ENCODE measurements at regions not wholly inside any gene's neighbourhood (a gene's known extent, or its start where the extent isn't known, plus 50 kb on each side); places are given as distances from the start of the nearest gene placed in this dataset.
"Not testable (repeated sequence)": the region's sequence is repeated elsewhere in the genome, so short reads cannot be mapped to it uniquely, and the experiment has no call there.

DNA sequence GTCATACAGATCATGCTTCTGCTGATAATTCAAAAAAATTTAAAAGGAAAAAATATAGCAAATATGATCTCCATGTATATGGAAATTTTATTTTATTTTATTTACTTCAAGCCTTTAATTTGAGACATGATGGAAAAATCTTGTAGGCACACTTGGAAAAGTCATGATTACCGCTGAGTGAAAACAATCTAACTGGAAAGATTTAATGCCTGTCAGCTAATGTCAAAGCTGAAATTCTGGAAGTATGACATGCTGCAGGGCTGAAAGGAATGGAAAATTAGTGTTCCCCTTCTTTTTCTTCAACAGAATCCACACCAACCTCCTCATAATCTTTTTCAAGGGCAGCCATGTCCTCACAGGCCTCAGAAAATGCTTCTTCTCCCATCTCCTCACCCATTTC lies 58.2 kb downstream of the RPRM start:
- DNase-seq: no peak

GRCh38 chr2:153417077-153417476 lies 61.5 kb downstream of the RPRM start:
- DNase-seq: no peak

DNA sequence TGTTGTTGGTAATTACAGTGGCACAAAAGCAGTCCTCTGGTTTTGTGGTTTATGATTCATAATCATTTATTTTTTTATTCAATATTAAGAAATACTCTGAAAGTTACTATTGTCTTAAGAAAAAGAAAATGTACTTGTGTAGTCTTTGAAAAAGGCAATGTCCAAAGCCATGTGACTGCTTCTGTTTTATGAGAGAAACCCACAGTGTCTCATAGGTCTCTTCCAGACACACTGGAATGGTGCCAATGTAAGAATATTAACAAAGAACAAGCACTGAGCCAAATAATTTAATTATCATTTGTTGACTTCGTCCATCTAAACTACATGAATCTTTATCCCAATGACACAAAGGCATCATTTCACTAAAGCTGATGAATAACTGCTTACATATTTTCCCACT lies 62.5 kb downstream of the RPRM start:
- DNase-seq: no peak

- no peak for DNase-seq
Observed at GRCh38 chr2:153408710-153409385, 69.7 kb downstream of the RPRM start.

GRCh38 chr2:153405196-153405595 lies 73.4 kb downstream of the RPRM start:
- no peak for DNase-seq

- no peak for DNase-seq
Observed at GRCh38 chr2:153404792-153405191, 73.8 kb downstream of the RPRM start.

DNA sequence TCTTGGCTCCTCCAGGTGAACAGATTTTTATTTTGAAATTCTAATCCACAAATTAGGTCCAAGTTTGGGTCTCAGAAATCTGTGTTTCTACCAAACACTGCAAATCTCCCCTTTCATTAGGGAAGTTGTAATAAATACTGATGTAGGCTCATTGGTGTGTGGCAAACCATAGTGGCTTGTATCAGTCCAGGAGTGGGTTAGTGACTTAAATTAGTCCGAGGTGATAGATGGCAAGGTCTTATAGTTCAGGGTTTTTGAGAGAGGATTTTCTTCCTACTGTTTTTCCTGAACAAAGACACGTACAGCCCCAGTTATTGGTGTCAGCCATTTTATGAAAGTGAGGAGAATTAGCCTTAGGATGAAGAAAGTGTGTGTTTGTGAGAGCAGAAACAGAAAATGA lies 74.6 kb downstream of the RPRM start:
- no peak for DNase-seq

DNA sequence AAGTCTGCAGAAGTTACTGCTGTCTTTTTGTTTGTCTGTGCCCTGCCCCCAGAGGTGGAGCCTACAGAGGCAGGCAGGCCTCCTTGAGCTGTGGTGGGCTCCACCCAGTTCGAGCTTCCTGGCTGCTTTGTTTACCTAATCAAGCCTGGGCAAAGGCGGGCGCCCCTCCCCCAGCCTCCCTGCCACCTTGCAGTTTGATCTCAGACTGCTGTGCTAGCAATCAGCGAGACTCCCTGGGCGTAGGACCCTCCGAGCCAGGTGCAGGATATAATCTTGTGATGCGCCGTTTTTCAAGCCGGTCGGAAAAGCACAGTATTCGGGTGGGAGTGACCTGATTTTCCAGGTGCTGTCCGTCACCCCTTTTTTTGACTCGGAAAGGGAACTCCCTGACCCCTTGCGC lies 75.2 kb downstream of the RPRM start:
- DNase-seq: not testable (repeated sequence)

DNA sequence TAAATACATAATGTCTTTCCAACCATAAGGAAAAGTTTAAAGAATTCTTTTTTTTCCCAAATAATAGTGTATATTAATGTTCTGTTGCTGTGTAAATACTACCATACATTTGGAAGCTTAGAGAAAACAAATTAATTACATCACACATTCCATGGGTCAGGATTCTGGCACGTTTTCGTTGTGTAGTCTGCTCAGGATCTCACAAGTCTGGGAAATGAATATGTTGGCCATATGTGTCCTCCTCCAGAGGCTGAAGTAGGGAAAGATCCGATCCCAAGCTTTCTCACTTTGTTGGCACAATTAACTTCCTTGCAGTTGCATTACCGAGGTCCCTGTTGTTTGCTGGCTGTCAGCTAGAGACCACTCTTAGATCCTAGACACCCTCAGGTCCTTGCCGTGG lies 83.9 kb downstream of the RPRM start:
- DNase-seq: no peak

- DNase-seq: no peak
Observed at GRCh38 chr2:153394247-153394646, 84.3 kb downstream of the RPRM start.

- DNase-seq: no peak
Observed at GRCh38 chr2:153393518-153393917, 85.0 kb downstream of the RPRM start.

GRCh38 chr2:153391131-153391530 lies 87.4 kb downstream of the RPRM start:
- DNase-seq: no peak

DNA sequence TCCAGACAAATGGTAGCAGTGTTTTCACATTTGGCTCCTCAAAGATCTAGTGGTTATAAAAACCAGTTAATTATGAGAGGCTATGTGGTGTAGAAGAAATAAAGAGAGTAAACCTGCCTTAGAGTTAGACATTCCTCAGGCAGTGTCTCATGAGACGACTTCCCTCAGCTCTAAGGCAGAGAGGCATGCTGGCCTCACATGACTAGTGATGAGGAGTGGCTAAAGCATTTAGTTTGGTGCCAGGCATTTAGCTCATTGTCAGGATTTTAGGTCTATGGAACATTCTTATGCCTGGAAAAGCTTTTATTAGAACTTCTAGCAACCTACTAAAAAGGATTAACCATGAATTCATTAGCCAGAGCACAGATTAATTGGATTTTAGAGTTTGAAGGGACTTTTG lies 90.3 kb downstream of the RPRM start:
- no peak for DNase-seq

GRCh38 chr2:153387203-153387602 lies 91.4 kb downstream of the RPRM start:
- no peak for DNase-seq

- no peak for DNase-seq
Observed at GRCh38 chr2:153386481-153386897, 92.1 kb downstream of the RPRM start.

GRCh38 chr2:153373510-153374279 lies 104.9 kb downstream of the RPRM start:
- DNase-seq: no peak

DNA sequence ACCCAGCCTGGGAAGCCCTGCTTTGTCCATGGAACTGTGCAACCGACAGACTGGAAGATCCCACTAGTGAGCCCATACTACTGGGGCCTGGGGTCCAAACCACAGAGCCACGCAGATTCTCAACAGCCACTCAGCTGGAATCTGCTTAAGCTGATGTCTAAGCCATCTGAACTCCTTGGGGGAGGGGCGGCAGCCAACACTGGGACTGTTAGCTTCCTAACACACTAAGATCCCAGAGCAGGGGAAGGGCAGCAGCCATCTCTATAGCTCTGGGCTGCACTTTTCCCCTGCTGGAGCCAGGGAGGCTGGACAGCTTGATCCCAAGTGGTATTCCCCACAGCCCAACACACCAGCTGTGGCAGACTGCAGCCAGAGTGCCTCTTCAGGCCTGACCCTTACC lies 118.3 kb downstream of the RPRM start:
- DNase-seq: no peak

- no peak for DNase-seq
Observed at GRCh38 chr2:153354377-153354776, 124.2 kb downstream of the RPRM start.

DNA sequence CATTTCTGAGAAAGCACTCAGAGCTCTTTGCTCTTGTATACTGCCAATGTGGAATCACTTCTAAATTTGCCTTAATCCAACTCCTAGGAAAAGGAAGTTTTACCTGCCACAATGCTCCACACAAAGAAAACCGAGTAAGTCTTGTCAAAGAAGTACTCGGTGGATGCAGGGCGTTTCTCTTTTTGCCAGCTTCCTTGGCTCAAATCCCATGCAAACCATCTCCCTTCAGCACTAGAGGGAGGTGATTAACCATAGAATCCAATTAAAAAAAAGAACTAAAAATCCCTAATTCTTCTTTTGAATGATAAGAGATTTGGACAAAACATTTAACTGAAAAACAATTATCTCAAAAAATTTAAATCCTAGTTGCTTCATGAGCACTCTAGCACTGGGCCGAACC lies 129.0 kb downstream of the RPRM start:
- DNase-seq: no peak

DNA sequence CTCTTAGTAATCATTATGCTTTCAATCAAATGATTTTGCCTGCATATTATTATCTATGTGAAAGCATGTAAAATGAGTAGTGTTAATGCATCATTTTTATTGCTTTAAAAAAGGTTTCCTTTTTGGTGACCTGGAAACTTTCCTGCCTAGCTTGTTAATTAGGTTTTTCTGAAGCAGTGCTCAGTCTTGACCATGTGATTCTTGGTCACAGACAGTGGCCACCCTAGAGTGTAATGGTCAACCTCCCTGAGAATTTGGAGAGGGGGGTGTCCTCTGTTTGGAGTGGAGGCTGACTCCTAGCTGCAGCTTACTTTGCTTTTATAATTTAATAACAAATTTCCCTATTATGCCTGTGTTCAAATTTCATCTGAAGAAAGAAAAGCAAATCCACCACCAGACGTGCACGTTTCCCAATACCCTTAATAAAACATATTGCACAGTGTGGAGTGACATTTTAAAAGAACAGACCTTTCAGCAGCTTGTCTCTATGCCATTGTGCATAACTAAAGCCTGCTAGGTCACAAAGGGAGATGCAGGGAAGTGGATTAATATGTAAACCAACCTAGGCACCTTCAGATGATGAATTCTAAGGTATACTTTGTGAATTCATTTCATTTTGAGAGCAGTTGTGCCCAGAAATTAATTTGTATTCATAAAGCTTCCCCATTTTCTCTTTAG lies 130.6 kb downstream of the RPRM start:
- DNase-seq: no peak

GRCh38 chr2:153320879-153321278 lies 157.7 kb downstream of the RPRM start:
- no peak for DNase-seq

DNA sequence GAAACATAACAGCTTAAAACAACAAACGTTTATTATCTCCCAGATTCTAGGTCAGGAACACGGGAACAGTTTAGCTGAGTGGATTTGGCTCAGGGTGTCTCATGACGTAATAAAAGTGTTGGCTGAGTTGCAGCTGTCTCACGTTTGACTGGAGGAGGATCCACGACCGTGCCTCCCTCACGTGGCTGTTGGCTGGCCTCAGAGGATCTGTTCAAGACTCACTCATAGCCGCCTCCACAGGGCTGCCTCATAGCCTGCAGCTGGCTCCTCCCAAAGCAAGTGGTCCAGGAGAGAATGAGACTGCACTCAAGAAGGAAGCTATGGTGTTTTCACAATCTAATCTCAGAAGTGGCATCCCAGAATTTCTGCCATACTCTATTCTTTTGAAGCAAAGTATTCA lies 167.1 kb downstream of the RPRM start:
- DNase-seq: peak in 1 of 51 donors; percentile 0

DNA sequence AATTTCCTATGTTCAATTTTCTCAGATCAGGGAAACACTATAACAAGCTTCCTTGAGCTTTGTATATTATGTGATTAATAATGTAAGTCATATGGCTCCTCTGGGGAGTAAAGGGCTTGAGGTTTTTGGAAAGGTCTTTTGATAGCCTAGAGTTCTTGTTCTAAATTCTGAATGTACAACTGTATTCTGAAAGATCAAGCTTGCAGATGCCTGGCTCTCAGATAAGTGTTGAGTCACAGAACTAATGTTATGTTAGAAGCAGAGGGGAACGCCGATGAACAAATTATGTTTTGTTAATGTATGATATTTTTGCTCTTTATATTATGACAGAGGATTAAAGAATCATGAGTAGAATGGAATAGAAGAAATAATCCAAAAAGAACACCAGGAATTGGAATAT lies 170.1 kb downstream of the RPRM start:
- no peak for DNase-seq
